ENCODE measurements at regions not wholly inside any gene's neighbourhood (a gene's known extent, or its start where the extent isn't known, plus 50 kb on each side); places are given as distances from the start of the nearest gene placed in this dataset.

- TF ChIP-seq CTCF (IDR thresholded peaks at IDR 0.05) (no peak), TCF7L2 (IDR thresholded peaks at IDR 0.05; ENCODE audit: low read depth, low read length) (no peak), POLR2AphosphoS5 (IDR thresholded peaks at IDR 0.05; ENCODE audit: low read depth, low read length) (no peak), SIN3A (IDR thresholded peaks at IDR 0.05; ENCODE audit: borderline replicate concordance, insufficient read depth, low read depth, low read length) (no peak)
Measured at GRCh38 chr2:64742678-64743077, 89.0 kb upstream of the SERTAD2 start.
